Keratinocyte (primary cell): ENCODE measurements at regions not wholly inside any gene's neighbourhood (a gene's known extent, or its start where the extent isn't known, plus 50 kb on each side); places are given as distances from the start of the nearest gene placed in this dataset.
"Not testable (repeated sequence)": the region's sequence is repeated elsewhere in the genome, so short reads cannot be mapped to it uniquely, and the experiment has no call there.

Experiments
- DNase-seq: peaks from one replicate; pipeline ENCODE4 v3.0.0-alpha.2; 2011; ENCODE audit warnings: low read depth, missing footprints, low spot score
- FAIRE-seq: peaks from 2 replicates; lab custom pipeline; 2011; peaks lifted over from hg19 to GRCh38; lab: Jason Lieb, UNC
- H2AFZ ChIP-seq: 2 replicates; pipeline ENCODE4 v1.6.0; 2012; ENCODE audit warnings: low read length, control low read depth, inconsistent platforms; ENCODE audit not compliant: control insufficient read depth
- H3K27ac ChIP-seq: 2 replicates; pipeline ENCODE4 v1.5.1; 2011; ENCODE audit warnings: low read length; ENCODE audit not compliant: control insufficient read depth, insufficient read depth
- H3K27me3 ChIP-seq: 3 replicates; pipeline ENCODE4 v1.6.0; 2011; ENCODE audit warnings: low read length; ENCODE audit not compliant: control insufficient read depth, insufficient read depth; ENCODE audit errors: extremely low read depth
- H3K36me3 ChIP-seq, 2 experiments: 2 replicates in 1 of 2; 3 replicates in 1 of 2; pipeline ENCODE4 v1.5.1; 2011; ENCODE audit warnings: low read length in 2 of 2, mild to moderate bottlenecking in 1 of 2; ENCODE audit not compliant: control insufficient read depth in 2 of 2, insufficient read depth in 2 of 2; ENCODE audit errors: extremely low read depth in 1 of 2
- H3K4me1 ChIP-seq: 3 replicates; pipeline ENCODE4 v1.5.1; 2011; ENCODE audit warnings: low read length; ENCODE audit not compliant: control insufficient read depth, insufficient read depth; ENCODE audit errors: extremely low read depth
- H3K4me2 ChIP-seq: 3 replicates; pipeline ENCODE4 v1.6.0; 2011; ENCODE audit warnings: low read depth, low read length; ENCODE audit not compliant: control insufficient read depth, insufficient read depth; ENCODE audit errors: extremely low read depth
- H3K4me3 ChIP-seq, 3 experiments: fragments of 200-600 bp in 1 of 3; sonication (generic) in 1 of 3; 2 replicates in 2 of 3; 3 replicates in 1 of 3; pipeline ENCODE4 v1.5.1; 2011 to 2016; ENCODE audit warnings: low read length in 3 of 3, mild to moderate bottlenecking in 3 of 3, control low read depth in 2 of 3, inconsistent platforms in 1 of 3, low read depth in 1 of 3, mixed read lengths in 1 of 3, mixed run types in 1 of 3, moderate library complexity in 1 of 3; ENCODE audit not compliant: control insufficient read depth in 2 of 3, insufficient read depth in 2 of 3; ENCODE audit errors: extremely low read depth in 1 of 3
- H3K79me2 ChIP-seq: 2 replicates; pipeline ENCODE4 v1.6.0; 2012; ENCODE audit warnings: low read length; ENCODE audit not compliant: control insufficient read depth, insufficient read depth
- H3K9ac ChIP-seq: 3 replicates; pipeline ENCODE4 v1.6.0; 2011; ENCODE audit warnings: low read length; ENCODE audit not compliant: control insufficient read depth, insufficient read depth; ENCODE audit errors: extremely low read depth
- H3K9me1 ChIP-seq: 3 replicates; pipeline ENCODE4 v1.6.0; 2011; ENCODE audit warnings: low read length; ENCODE audit not compliant: control insufficient read depth, insufficient read depth; ENCODE audit errors: extremely low read depth
- H3K9me3 ChIP-seq: 2 replicates; pipeline ENCODE4 v1.5.1; 2012; ENCODE audit warnings: low read depth, low read length; ENCODE audit not compliant: control insufficient read depth
- H4K20me1 ChIP-seq: 3 replicates; pipeline ENCODE4 v1.6.0; 2011; ENCODE audit warnings: low read length; ENCODE audit not compliant: control insufficient read depth, insufficient read depth; ENCODE audit errors: extremely low read depth
- EZH2 ChIP-seq: IDR thresholded peaks from one replicate; pipeline ENCODE4 v1.6.1; 2012; ENCODE audit warnings: inconsistent platforms, mild to moderate bottlenecking, low read length, moderate library complexity
- dilution Hi-C: fragments of 300-500 bp; cut with MboI; formaldehyde crosslinking; loops from one replicate; pipeline ENCODE4 v1.7.0; 2020; ENCODE audit warnings: low sequenced_read_pairs; ENCODE audit not compliant: extremely low pct_ligation_motif_present
- TF ChIP-seq, protein P1 (sequence below), 3 experiments: IDR thresholded peaks in 1 of 3; conservative IDR thresholded peaks in 1 of 3; optimal IDR thresholded peaks in 1 of 3; 2 replicates in 2 of 3; 3 replicates in 1 of 3; pipeline versions ENCODE3 to v1.5.1; 2011; ENCODE audit warnings: low read length in 3 of 3, mild to moderate bottlenecking in 3 of 3, moderate library complexity in 2 of 3, control low read depth in 1 of 3, inconsistent platforms in 1 of 3; ENCODE audit not compliant: insufficient read depth in 2 of 3; ENCODE audit errors: extremely low read depth in 1 of 3

DNA sequence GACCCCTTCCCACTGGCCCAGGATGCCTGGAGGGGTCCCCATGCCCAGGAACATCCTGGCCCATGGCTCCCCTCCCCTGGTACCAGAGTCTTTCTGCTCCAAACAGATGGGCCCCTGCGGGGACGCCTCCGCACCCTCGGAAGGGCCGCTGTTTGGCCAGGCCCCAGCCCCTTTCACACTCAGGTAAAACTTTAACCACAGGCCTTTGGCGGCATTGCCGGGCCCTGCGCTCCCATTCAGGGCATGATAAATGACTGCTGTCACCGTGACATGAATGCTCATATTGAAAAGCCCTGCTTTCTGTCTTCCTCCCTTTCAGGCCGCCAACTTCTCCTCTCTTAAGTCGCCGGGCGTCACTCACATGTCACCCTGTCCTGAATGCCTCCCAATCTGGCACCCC is 141.5 kb upstream of the TOP1 start:
- no peaks in the 10 kb centered on the region for H3K79me2 ChIP-seq
- no peak overlapping the region for H3K27ac ChIP-seq
- dilution Hi-C loops, result no loop called here
- no peak overlapping the region for H3K4me2 ChIP-seq
- TF ChIP-seq, protein P1, sequence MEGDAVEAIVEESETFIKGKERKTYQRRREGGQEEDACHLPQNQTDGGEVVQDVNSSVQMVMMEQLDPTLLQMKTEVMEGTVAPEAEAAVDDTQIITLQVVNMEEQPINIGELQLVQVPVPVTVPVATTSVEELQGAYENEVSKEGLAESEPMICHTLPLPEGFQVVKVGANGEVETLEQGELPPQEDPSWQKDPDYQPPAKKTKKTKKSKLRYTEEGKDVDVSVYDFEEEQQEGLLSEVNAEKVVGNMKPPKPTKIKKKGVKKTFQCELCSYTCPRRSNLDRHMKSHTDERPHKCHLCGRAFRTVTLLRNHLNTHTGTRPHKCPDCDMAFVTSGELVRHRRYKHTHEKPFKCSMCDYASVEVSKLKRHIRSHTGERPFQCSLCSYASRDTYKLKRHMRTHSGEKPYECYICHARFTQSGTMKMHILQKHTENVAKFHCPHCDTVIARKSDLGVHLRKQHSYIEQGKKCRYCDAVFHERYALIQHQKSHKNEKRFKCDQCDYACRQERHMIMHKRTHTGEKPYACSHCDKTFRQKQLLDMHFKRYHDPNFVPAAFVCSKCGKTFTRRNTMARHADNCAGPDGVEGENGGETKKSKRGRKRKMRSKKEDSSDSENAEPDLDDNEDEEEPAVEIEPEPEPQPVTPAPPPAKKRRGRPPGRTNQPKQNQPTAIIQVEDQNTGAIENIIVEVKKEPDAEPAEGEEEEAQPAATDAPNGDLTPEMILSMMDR (optimal IDR thresholded peaks at IDR 0.05 in 1 of 3, IDR thresholded peaks at IDR 0.05 in 1 of 3, conservative IDR thresholded peaks at IDR 0.05 in 1 of 3; ENCODE audit: extremely low read depth in 1 of 3, insufficient read depth in 2 of 3, low read length in 3 of 3), result no peak
- TF ChIP-seq EZH2, result no peak
- no peak overlapping the region for H2AFZ ChIP-seq
- no peaks in the 10 kb centered on the region for H3K36me3 ChIP-seq
- H3K27me3 ChIP-seq, result peaks cover 4% of the 10 kb centered on the region
- H3K9ac ChIP-seq, result no peak overlapping the region
- H4K20me1 ChIP-seq, result no peaks in the 10 kb centered on the region
- no peak for DNase-seq
- H3K9me3 ChIP-seq, result no peaks in the 10 kb centered on the region
- no peak overlapping the region for H3K4me3 ChIP-seq
- H3K9me1 ChIP-seq, result no peaks in the 10 kb centered on the region
- no peak for FAIRE-seq
- H3K4me1 ChIP-seq, result no peaks in the 10 kb centered on the region

DNA sequence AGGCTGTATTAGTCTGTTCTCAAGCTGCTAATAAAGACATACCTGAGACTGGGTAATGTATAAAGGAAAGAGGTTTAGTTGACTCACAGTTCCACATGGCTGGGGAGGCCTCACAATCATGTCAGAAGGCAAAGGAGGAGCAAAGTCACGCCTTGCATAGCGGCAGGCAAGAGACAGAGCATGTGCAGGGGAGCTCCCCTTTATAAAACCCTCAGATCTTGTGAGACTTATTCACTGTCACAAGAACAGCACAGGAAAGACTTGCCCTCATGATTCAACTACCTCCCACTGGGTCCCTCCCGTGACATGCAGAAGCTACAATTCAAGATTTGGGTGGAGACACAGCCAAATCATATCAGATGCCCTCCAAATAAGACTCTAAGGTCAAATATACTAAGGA is 139.4 kb upstream of the TOP1 start:
- H3K4me1 ChIP-seq, H3K9ac ChIP-seq, H3K9me1 ChIP-seq, H3K36me3 ChIP-seq, H3K9me3 ChIP-seq, H3K27me3 ChIP-seq, DNase-seq, H2AFZ ChIP-seq, H3K79me2 ChIP-seq, dilution Hi-C loops, FAIRE-seq, H3K27ac ChIP-seq, H3K4me2 ChIP-seq, H3K4me3 ChIP-seq, H4K20me1 ChIP-seq: not testable (repeated sequence)

DNA sequence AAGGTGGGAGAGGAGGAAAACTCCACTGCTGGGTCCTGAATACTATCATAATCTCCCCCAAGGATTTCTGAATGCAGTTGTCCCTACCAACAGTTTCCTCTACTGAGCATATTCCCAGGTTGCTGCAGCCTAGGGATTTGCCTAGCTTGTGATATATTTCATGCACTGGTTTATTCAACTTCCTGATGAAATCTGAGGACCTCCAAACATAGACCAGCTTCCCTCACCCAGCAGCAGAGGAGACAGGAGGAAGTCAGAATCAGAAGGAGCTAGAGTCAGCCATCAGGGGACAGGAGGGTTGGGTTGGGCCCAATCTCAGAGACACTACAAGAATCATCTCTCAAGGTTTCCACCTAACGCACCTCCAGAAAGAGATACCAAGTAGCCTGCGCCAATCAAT is 138.4 kb upstream of the TOP1 start:
- TF ChIP-seq, protein P1 (optimal IDR thresholded peaks at IDR 0.05 in 1 of 3, IDR thresholded peaks at IDR 0.05 in 1 of 3, conservative IDR thresholded peaks at IDR 0.05 in 1 of 3; ENCODE audit: extremely low read depth in 1 of 3, insufficient read depth in 2 of 3, low read length in 3 of 3), result no peak
- TF ChIP-seq EZH2, result no peak
- H3K4me2 ChIP-seq, result no peak overlapping the region
- no peaks in the 10 kb centered on the region for H3K9me1 ChIP-seq
- H3K79me2 ChIP-seq, result no peaks in the 10 kb centered on the region
- no peaks in the 10 kb centered on the region for H3K4me1 ChIP-seq
- no peaks in the 10 kb centered on the region for H3K9me3 ChIP-seq
- no peak for FAIRE-seq
- no peak overlapping the region for H2AFZ ChIP-seq
- DNase-seq, result no peak
- H3K27me3 ChIP-seq, result peaks cover 3% of the 10 kb centered on the region
- H3K4me3 ChIP-seq, result no peak overlapping the region
- no peaks in the 10 kb centered on the region for H4K20me1 ChIP-seq
- dilution Hi-C loops, result no loop called here
- no peak overlapping the region for H3K27ac ChIP-seq
- no peak overlapping the region for H3K9ac ChIP-seq
- no peaks in the 10 kb centered on the region for H3K36me3 ChIP-seq
